ENCODE measurements at regions not wholly inside any gene's neighbourhood (a gene's known extent, or its start where the extent isn't known, plus 50 kb on each side); places are given as distances from the start of the nearest gene placed in this dataset.

- no peak for DNase-seq
- Histone ChIP-seq H3K36me3 (no peaks in the 10 kb centered on the region), H3K4me3 (ENCODE audit: low read depth, low read length) (no peak overlapping the region), H3K9me3 (no peaks in the 10 kb centered on the region), H3K4me1 (peaks cover 10% of the 10 kb centered on the region; the same call in 1 of the 2 replicates), H3K27me3 (no peaks in the 10 kb centered on the region)
- TF ChIP-seq, protein P1, sequence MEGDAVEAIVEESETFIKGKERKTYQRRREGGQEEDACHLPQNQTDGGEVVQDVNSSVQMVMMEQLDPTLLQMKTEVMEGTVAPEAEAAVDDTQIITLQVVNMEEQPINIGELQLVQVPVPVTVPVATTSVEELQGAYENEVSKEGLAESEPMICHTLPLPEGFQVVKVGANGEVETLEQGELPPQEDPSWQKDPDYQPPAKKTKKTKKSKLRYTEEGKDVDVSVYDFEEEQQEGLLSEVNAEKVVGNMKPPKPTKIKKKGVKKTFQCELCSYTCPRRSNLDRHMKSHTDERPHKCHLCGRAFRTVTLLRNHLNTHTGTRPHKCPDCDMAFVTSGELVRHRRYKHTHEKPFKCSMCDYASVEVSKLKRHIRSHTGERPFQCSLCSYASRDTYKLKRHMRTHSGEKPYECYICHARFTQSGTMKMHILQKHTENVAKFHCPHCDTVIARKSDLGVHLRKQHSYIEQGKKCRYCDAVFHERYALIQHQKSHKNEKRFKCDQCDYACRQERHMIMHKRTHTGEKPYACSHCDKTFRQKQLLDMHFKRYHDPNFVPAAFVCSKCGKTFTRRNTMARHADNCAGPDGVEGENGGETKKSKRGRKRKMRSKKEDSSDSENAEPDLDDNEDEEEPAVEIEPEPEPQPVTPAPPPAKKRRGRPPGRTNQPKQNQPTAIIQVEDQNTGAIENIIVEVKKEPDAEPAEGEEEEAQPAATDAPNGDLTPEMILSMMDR (IDR thresholded peaks at IDR 0.05; ENCODE audit: low read depth, low read length) = no peak
Observed at GRCh38 chr5:125272357-125272756, 525.9 kb upstream of the ZNF608 start.

- no peak overlapping the region for H3K4me3 ChIP-seq (ENCODE audit: low read depth, low read length)
- no peaks in the 10 kb centered on the region for H3K27me3 ChIP-seq
- no peaks in the 10 kb centered on the region for H3K9me3 ChIP-seq
- H3K4me1 ChIP-seq = peaks cover 10% of the 10 kb centered on the region; the same call in 1 of the 2 replicates
- no peaks in the 10 kb centered on the region for H3K36me3 ChIP-seq
- TF ChIP-seq, protein P1 (IDR thresholded peaks at IDR 0.05; ENCODE audit: low read depth, low read length) = no peak
- DNase-seq = no peak
Observed at GRCh38 chr5:125274211-125274610, 527.8 kb upstream of the ZNF608 start.

DNA sequence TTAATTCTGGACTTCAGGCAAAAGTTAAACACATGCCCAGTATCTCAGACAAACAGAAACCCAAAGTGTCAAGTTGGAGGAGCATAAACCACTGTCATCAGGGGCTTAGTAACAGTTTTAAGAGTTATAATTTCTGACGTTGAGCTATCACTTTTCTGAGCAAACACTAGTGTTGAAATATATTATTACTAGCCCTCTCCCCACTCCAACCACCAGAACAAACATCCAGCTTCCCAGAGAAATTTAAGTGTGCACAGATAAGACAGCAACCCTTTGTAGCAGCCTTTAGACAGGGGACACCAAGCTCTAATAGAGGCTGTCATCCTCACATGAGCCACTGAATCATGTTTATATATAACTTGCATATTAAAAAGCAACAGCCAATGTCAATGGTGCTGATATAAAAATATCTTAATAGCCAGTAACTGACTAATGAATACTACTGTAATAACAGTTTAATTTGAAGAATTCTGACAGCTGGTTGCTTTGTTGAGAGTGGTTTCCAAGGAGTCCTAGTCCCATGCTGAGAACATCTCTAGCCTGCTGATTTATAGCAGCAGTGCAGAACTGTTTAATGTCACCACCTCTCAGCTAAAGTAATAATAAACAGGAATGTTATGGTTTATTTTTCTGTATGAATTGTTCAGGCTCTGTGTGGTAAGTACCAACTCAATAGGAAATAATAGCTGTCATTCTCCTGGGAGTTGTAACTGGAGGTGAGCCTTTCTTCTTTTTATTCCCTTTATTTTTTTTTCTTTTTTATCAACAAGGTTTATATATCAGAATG, 528.7 kb upstream of the ZNF608 start:
- TF ChIP-seq, protein P1 (IDR thresholded peaks at IDR 0.05; ENCODE audit: low read depth, low read length) = no peak
- Histone ChIP-seq H3K9me3 (no peaks in the 10 kb centered on the region), H3K36me3 (no peaks in the 10 kb centered on the region), H3K27me3 (no peaks in the 10 kb centered on the region), H3K4me1 (peaks cover 7% of the 10 kb centered on the region; the same call in 1 of the 2 replicates), H3K4me3 (ENCODE audit: low read depth, low read length) (no peak overlapping the region)
- DNase-seq = no peak

- no peaks in the 10 kb centered on the region for H3K27me3 ChIP-seq
- DNase-seq = no peak
- TF ChIP-seq, protein P1 (IDR thresholded peaks at IDR 0.05; ENCODE audit: low read depth, low read length) = no peak
- H3K4me1 ChIP-seq = peaks cover 7% of the 10 kb centered on the region; the same call in 1 of the 2 replicates
- H3K36me3 ChIP-seq = no peaks in the 10 kb centered on the region
- H3K4me3 ChIP-seq (ENCODE audit: low read depth, low read length) = no peak overlapping the region
- H3K9me3 ChIP-seq = no peaks in the 10 kb centered on the region
Observed at GRCh38 chr5:125275725-125276090, 529.3 kb upstream of the ZNF608 start.

- TF ChIP-seq, protein P1 (IDR thresholded peaks at IDR 0.05; ENCODE audit: low read depth, low read length) = no peak
- no peaks in the 10 kb centered on the region for H3K36me3 ChIP-seq
- no peaks in the 10 kb centered on the region for H3K27me3 ChIP-seq
- H3K4me3 ChIP-seq (ENCODE audit: low read depth, low read length) = no peak overlapping the region
- H3K9me3 ChIP-seq = no peaks in the 10 kb centered on the region
- H3K4me1 ChIP-seq = peaks cover 7% of the 10 kb centered on the region; the same call in 1 of the 2 replicates
- no peak for DNase-seq
Observed at GRCh38 chr5:125276096-125276495, 529.7 kb upstream of the ZNF608 start.

DNA sequence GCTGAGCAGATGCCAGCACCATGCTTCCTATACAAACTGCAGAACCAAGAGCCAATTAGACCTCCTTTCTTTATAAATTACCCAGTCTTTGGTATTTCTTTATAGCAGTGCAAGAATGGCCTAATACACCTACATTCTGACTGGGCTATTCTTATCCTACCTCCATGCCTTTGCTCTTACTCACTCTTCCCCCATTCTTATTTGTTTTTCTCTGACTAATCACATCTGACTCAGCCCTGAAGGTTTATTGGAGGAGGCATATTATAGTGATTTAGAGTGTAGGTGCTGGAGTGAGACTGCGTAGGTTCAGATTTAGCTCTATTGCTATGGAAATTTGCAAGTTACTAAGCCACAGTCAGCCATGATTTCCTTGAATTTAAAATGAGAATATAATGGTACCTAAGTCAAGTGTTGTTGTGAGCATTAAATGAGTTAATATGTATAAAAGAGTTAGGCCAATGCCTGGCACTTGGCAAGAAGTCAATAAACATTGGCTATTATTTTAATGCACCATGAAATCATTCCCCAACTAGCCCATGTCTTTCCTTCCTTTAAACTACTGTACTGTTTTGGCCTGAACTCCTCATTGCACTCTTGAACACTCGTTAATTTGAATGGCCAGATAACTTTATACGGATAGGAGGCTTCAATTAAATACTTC, 531.2 kb upstream of the ZNF608 start:
- no peak for DNase-seq
- no peaks in the 10 kb centered on the region for H3K27me3 ChIP-seq
- H3K9me3 ChIP-seq = no peaks in the 10 kb centered on the region
- peaks cover 7% of the 10 kb centered on the region; the same call in 1 of the 2 replicates for H3K4me1 ChIP-seq
- no peak overlapping the region for H3K4me3 ChIP-seq (ENCODE audit: low read depth, low read length)
- TF ChIP-seq, protein P1 (IDR thresholded peaks at IDR 0.05; ENCODE audit: low read depth, low read length) = no peak
- no peaks in the 10 kb centered on the region for H3K36me3 ChIP-seq
